ENCODE measurements at regions not wholly inside any gene's neighbourhood (a gene's known extent, or its start where the extent isn't known, plus 50 kb on each side); places are given as distances from the start of the nearest gene placed in this dataset.

- TF ChIP-seq CTCF (conservative IDR thresholded peaks at IDR 0.05) = no peak
- H3K9me3 ChIP-seq (ENCODE audit: control insufficient read depth, low read depth, low read length) = no peaks in the 10 kb centered on the region
- no peaks in the 10 kb centered on the region; the same call in 1 of the 2 replicates for H3K27me3 ChIP-seq (ENCODE audit: insufficient read depth, low read length)
- no peak overlapping the region for H2BK15ac ChIP-seq (ENCODE audit: low read depth, low read length)
- WGBS (ENCODE audit: extremely low coverage, insufficient read length, low lambda C conversion rate) = no CpG with 5 or more reads among the region's 1 CpG
- H3K27ac ChIP-seq (ENCODE audit: insufficient read length, low read depth, low read length) = no peak overlapping the region
- no peak overlapping the region for H3K56ac ChIP-seq (ENCODE audit: insufficient read length, low read depth, low read length)
- H2AFZ ChIP-seq (ENCODE audit: low read length) = no peak overlapping the region
- no peak overlapping the region for H3T11ph ChIP-seq (ENCODE audit: low read length)
- H3K23me2 ChIP-seq (ENCODE audit: insufficient read length, low read depth, low read length, poor library complexity, severe bottlenecking) = no peaks in the 10 kb centered on the region
- H4K20me1 ChIP-seq (ENCODE audit: control insufficient read depth, insufficient read depth, insufficient read length) = no peaks in the 10 kb centered on the region
- Mint-ChIP-seq H3K9me3 (no peaks in the 10 kb centered on the region), H3K36me3 (ENCODE audit: insufficient read depth in 1 of 3, low read depth in 3 of 3) (no peaks in the 10 kb centered on the region; a peak in 1 of 7 replicates), H3K27ac (no peak overlapping the region), H3K4me1 (peaks cover 0 to 5% of the 10 kb centered on the region in 2 experiments; a peak in 2 of 4 replicates), H3K4me3 (no peak overlapping the region), H3K27me3 (ENCODE audit: low read depth) (no peaks in the 10 kb centered on the region)
- no peak overlapping the region for H4K91ac ChIP-seq (ENCODE audit: insufficient read length, low read depth, low read length)
- no peak overlapping the region for H4K5ac ChIP-seq (ENCODE audit: insufficient read length, low read depth, low read length)
- H3K18ac ChIP-seq (ENCODE audit: insufficient read length, low read depth, low read length) = no peak overlapping the region
- no peaks in the 10 kb centered on the region for H3K79me1 ChIP-seq (ENCODE audit: insufficient read depth, low read depth, low read length, poor library complexity, severe bottlenecking)
- H3K23ac ChIP-seq (ENCODE audit: insufficient read length, low read depth, low read length) = no peak overlapping the region
- no peak overlapping the region for H3K9ac ChIP-seq (ENCODE audit: extremely low read depth, insufficient read length, low read length)
- H3K79me2 ChIP-seq (ENCODE audit: insufficient read depth, low read length) = no peaks in the 10 kb centered on the region
- H3K4me2 ChIP-seq (ENCODE audit: insufficient read depth, insufficient read length, low read length) = no peak overlapping the region
- H2BK120ac ChIP-seq (ENCODE audit: low read depth, low read length, poor library complexity, severe bottlenecking) = no peak overlapping the region
- DNase-seq = no peak
- no peak overlapping the region for H2BK12ac ChIP-seq (ENCODE audit: insufficient read length, low read depth, low read length)
- no peak overlapping the region for H3K14ac ChIP-seq (ENCODE audit: insufficient read depth, low read length)
- no peak overlapping the region for H2AK5ac ChIP-seq (ENCODE audit: insufficient read length, low read length)
- H2BK5ac ChIP-seq (ENCODE audit: insufficient read length, low read length) = no peak overlapping the region
- H2BK20ac ChIP-seq (ENCODE audit: low read depth, low read length, poor library complexity, severe bottlenecking) = no peak overlapping the region
- no peak overlapping the region for H3K4ac ChIP-seq (ENCODE audit: low read depth, low read length)
- H3K4me1 ChIP-seq (ENCODE audit: insufficient read depth, low read length) = no peaks in the 10 kb centered on the region
- H4K8ac ChIP-seq (replicated peaks; ENCODE audit: insufficient read length, low read depth, low read length) = no peak overlapping the region
Observed at GRCh38 chr10:85170026-85170425, 841.6 kb downstream of the CCSER2 start.

All from H9 (cell line).